Loucy (cell line): ENCODE measurements at regions not wholly inside any gene's neighbourhood (a gene's known extent, or its start where the extent isn't known, plus 50 kb on each side); places are given as distances from the start of the nearest gene placed in this dataset.

Experiments
- CTCF ChIP-seq: fragments of 200-600 bp; sonication (generic); conservative IDR thresholded peaks from 2 replicates; pipeline ENCODE4 v1.5.1; 2014; ENCODE audit warnings: mild to moderate bottlenecking, antibody characterized with exemption, low read length
- EZH2phosphoT487 ChIP-seq: fragments of 200-600 bp; IDR thresholded peaks from 2 replicates; pipeline ENCODE4 v1.6.1; 2018; ENCODE audit warnings: antibody characterized with exemption, mild to moderate bottlenecking, moderate library complexity, borderline replicate concordance

DNA sequence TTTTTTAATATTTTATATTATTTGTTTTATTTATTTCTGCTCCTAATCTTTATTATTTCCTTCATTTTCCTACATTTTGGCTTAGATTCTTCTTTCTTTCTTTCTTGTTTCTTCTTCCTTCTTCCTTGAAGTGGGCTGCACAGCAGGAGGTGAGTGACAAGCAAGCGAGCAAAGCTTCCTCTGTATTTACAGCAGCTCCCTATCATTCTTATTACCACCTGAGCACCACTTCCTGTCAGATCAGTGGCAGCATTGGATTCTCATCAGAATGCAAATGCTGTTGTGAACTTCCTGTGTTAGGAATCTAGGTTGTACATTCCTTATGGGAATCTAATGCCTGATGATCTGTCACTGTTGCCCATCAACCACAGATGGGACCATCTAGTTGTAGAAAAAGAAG, 784.9 kb upstream of the LUZP2 start:
- TF ChIP-seq CTCF (no peak), EZH2phosphoT487 (no peak)
